GM12878 (cell line): ENCODE measurements at regions not wholly inside any gene's neighbourhood (a gene's known extent, or its start where the extent isn't known, plus 50 kb on each side); places are given as distances from the start of the nearest gene placed in this dataset.

Experiments
- ATAC-seq: fragments of 200-7000 bp; cut with Tn5 transposase; 3 replicates; pipeline ENCODE4 v1.9.1; 2020; ENCODE audit warnings: mild to moderate bottlenecking, moderate library complexity
- BruUV-seq: library from RNA; stranded (reverse); fragments of 400-500 nt; replicated peaks from 2 replicates; lab custom pipeline; 2021; lab: Mats Ljungman, UMichigan
- CTCF ChIA-PET: fragments of 300-600 bp; sonication (Branson Sonifier 250); formaldehyde crosslinking; extraction: SDS; loops from one replicate; lab custom pipeline; 2021; ENCODE audit warnings: inconsistent platforms; lab: Yijun Ruan, JAX
- POLR2A ChIA-PET: fragments of 350-600 bp; formaldehyde crosslinking; extraction: SDS; loops from one replicate; lab custom pipeline; 2021; ENCODE audit warnings: inconsistent platforms; lab: Charles Lee
- RAD21 ChIA-PET: fragments of 300-600 bp; sonication (Branson Sonifier 250); formaldehyde crosslinking; loops from one replicate; lab custom pipeline; 2023; ENCODE audit warnings: antibody characterized with exemption; ENCODE audit not compliant: unreplicated experiment; lab: Charles Lee
- SMC1A ChIA-PET: fragments of 300-600 bp; sonication (Branson Sonifier 250); formaldehyde crosslinking; loops from one replicate; lab custom pipeline; 2023; ENCODE audit not compliant: unreplicated experiment, uncharacterized antibody; lab: Charles Lee
- DNase-seq: peaks from one replicate; pipeline ENCODE4 v3.0.0-alpha.2; 2011; ENCODE audit warnings: low read depth, low spot score
- FAIRE-seq: peaks from 3 replicates; lab custom pipeline; 2011; peaks lifted over from hg19 to GRCh38; lab: Jason Lieb, UNC
- H2AFZ ChIP-seq: 2 replicates; pipeline ENCODE4 v1.6.0; 2011; ENCODE audit warnings: low read depth, low read length, control low read depth; ENCODE audit not compliant: control insufficient read depth
- H3K27ac ChIP-seq: 2 replicates; pipeline ENCODE4 v1.5.1; 2011; ENCODE audit warnings: control low read depth; ENCODE audit not compliant: control insufficient read depth, insufficient read depth
- H3K27me3 ChIP-seq, 2 experiments: replicated peaks in 1 of 2; 2 replicates each; pipeline versions ENCODE4 v1.6.0 to v1.6.1; 2011; ENCODE audit warnings: low read length in 1 of 2; ENCODE audit not compliant: control insufficient read depth in 2 of 2, insufficient read depth in 2 of 2
- H3K36me3 ChIP-seq, 2 experiments: 2 replicates each; pipeline ENCODE4 v1.5.1; 2011; ENCODE audit warnings: low read length in 1 of 2; ENCODE audit not compliant: control insufficient read depth in 2 of 2, insufficient read depth in 2 of 2
- H3K4me1 ChIP-seq: 2 replicates; pipeline ENCODE4 v1.6.1; 2011; ENCODE audit warnings: mild to moderate bottlenecking, low read length, moderate library complexity, mixed read lengths; ENCODE audit not compliant: control insufficient read depth, insufficient read depth
- H3K4me2 ChIP-seq: 2 replicates; pipeline ENCODE4 v1.6.0; 2011; ENCODE audit warnings: control low read depth; ENCODE audit not compliant: control insufficient read depth, insufficient read depth
- H3K4me3 ChIP-seq: fragments of 200-600 bp; sonication (generic); 2 replicates; pipeline ENCODE4 v1.5.1; 2016
- H3K79me2 ChIP-seq: 2 replicates; pipeline ENCODE4 v1.6.0; 2011; ENCODE audit warnings: low read length; ENCODE audit not compliant: control insufficient read depth, insufficient read depth
- H3K9ac ChIP-seq: 2 replicates; pipeline ENCODE4 v1.8.0; 2011; ENCODE audit warnings: low read length, control low read depth, mixed read lengths; ENCODE audit not compliant: control insufficient read depth, insufficient read depth
- H3K9me3 ChIP-seq: replicated peaks from 3 replicates; pipeline ENCODE4 v1.5.1; 2011; ENCODE audit warnings: mild to moderate bottlenecking, low read length; ENCODE audit not compliant: control insufficient read depth, insufficient read depth
- H4K20me1 ChIP-seq: 2 replicates; pipeline ENCODE4 v1.6.0; 2011; ENCODE audit not compliant: control insufficient read depth, insufficient read depth
- ATF7 ChIP-seq: fragments of 450-650 bp; IDR thresholded peaks from 2 replicates; pipeline ENCODE4 v1.6.1; 2016; ENCODE audit warnings: low read depth, mild to moderate bottlenecking
- EED ChIP-seq: sonication (generic); IDR thresholded peaks from 2 replicates; pipeline ENCODE4 v1.6.1; 2016; ENCODE audit warnings: antibody characterized with exemption, low read depth
- HCFC1 ChIP-seq: fragments of 150-350 bp; IDR thresholded peaks from 2 replicates; pipeline ENCODE4 v1.6.1; 2014; ENCODE audit warnings: low read length
- HDAC2 ChIP-seq: fragments of 200-600 bp; sonication (generic); IDR thresholded peaks from 2 replicates; pipeline ENCODE4 v1.6.1; 2017
- MEF2B ChIP-seq: fragments of 450-650 bp; IDR thresholded peaks from 2 replicates; pipeline ENCODE4 v1.6.1; 2018; ENCODE audit warnings: mild to moderate bottlenecking, moderate library complexity; ENCODE audit not compliant: partially characterized antibody, poor library complexity, severe bottlenecking
- NBN ChIP-seq: fragments of 450-650 bp; IDR thresholded peaks from 2 replicates; pipeline ENCODE4 v1.6.1; 2016
- RAD51 ChIP-seq: fragments of 450-650 bp; IDR thresholded peaks from 2 replicates; pipeline ENCODE4 v1.6.1; 2016; ENCODE audit warnings: moderate library complexity, mild to moderate bottlenecking, inconsistent platforms
- SRF ChIP-seq, 2 experiments: IDR thresholded peaks; 2 replicates each; pipeline ENCODE4 v1.6.1; 2011; ENCODE audit warnings: low read depth in 2 of 2, low read length in 2 of 2, mild to moderate bottlenecking in 1 of 2, moderate library complexity in 1 of 2
- ZBTB40 ChIP-seq: fragments of 450-650 bp; IDR thresholded peaks from 2 replicates; pipeline ENCODE4 v1.6.1; 2016; ENCODE audit warnings: mild to moderate bottlenecking, moderate library complexity, borderline replicate concordance
- ZNF622 ChIP-seq: fragments of 450-650 bp; IDR thresholded peaks from 2 replicates; pipeline ENCODE4 v1.6.1; 2017; ENCODE audit warnings: mild to moderate bottlenecking, inconsistent platforms
- WGBS: methylation state at CpG from one replicate; pipeline ENCODE4 v1.1.6; 2016; ENCODE audit warnings: low lambda C conversion rate; ENCODE audit not compliant: insufficient replicate concordance, insufficient coverage; ENCODE audit errors: missing lambda C conversion rate; 5-methylcytosine and 5-hydroxymethylcytosine counted together
- in situ Hi-C: fragments of 300-500 bp; cut with MboI; formaldehyde crosslinking; loops from 9 replicates; pipeline ENCODE4 v1.14.3; 2018; ENCODE audit warnings: mixed read lengths
- intact Hi-C: fragments of 100-400 bp; cut with micrococcal nuclease; formaldehyde crosslinking; loops from one replicate; pipeline ENCODE4 v1.14.2; 2022; ENCODE audit not compliant: unreplicated experiment
- TF ChIP-seq, protein P1 (sequence below): fragments of 450-650 bp; IDR thresholded peaks from 2 replicates; pipeline ENCODE4 v1.6.1; 2017; ENCODE audit warnings: low read depth, mild to moderate bottlenecking, moderate library complexity
- TF ChIP-seq, protein P2 (sequence below): fragments of 150-350 bp; IDR thresholded peaks from 2 replicates; pipeline ENCODE4 v1.6.1; 2014; ENCODE audit warnings: mild to moderate bottlenecking, low read depth, low read length
- TF ChIP-seq, protein P3 (sequence below): IDR thresholded peaks from 2 replicates; pipeline ENCODE4 v1.6.1; 2012; ENCODE audit warnings: low read depth, low read length, improper control_type of control experiment
- TF ChIP-seq, protein P4 (sequence below): IDR thresholded peaks from 2 replicates; pipeline ENCODE4 v1.6.1; 2011; ENCODE audit warnings: low read depth, mild to moderate bottlenecking, low read length, moderate library complexity, borderline replicate concordance; ENCODE audit errors: extremely low read depth

DNA sequence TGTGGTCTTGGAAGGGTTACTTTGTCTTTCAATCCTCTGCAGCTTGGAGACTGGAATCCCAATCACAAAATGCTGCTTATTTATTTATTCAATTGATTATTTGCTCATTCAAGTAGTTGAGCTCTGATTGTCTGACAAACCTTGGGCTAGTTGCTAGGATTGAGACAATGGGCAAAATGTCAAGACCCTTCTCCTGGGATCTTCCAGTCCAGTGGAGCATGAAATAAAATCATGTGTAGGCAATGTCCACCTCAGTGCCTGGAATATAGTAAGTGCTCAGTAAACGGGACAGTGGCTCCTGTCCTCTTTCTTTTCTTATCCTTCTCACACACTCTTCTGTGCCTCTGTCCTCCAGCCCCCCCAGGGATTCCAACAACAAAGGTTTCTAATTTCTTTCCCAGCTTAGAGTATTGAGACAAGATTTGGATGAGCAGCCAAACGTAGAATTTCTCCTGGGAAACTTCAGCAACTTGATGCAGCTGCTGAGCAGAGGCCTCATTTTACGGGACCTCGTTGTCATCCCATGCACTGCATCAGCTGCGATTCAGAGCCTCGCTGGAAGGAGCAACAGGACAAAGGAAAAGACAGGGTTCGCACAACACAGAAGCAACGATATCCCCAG is 545.0 kb downstream of the SOX11 start:
- FAIRE-seq (no peak), DNase-seq (no peak), ATAC-seq (no peak)
- 76% methylated on average over 8 of the region's 8 CpGs for WGBS
- in situ Hi-C loops: no loop called here
- CTCF ChIA-PET: no interaction called here
- Histone ChIP-seq H4K20me1 (no peaks in the 10 kb centered on the region), H3K36me3 (no peaks in the 10 kb centered on the region), H2AFZ (no peak overlapping the region), H3K4me2 (no peak overlapping the region), H3K4me1 (no peaks in the 10 kb centered on the region), H3K4me3 (no peak overlapping the region), H3K9ac (no peak overlapping the region), H3K27ac (no peak overlapping the region), H3K9me3 (no peaks in the 10 kb centered on the region; the same call in 2 of the 3 replicates), H3K79me2 (no peaks in the 10 kb centered on the region), H3K27me3 (no peaks in the 10 kb centered on the region)
- no TSS peak for BruUV-seq
- intact Hi-C loops: no loop called here
- POLR2A ChIA-PET: no interaction called here
- RAD21 ChIA-PET: no interaction called here
- SMC1A ChIA-PET: no interaction called here
- no peak for TF ChIP-seq EED
- no peak for TF ChIP-seq SRF (IDR thresholded peaks at IDR 0.05; ENCODE audit: low read depth in 2 of 2, low read length in 2 of 2)
- no peak for TF ChIP-seq RAD51
- TF ChIP-seq ZBTB40: no peak
- TF ChIP-seq NBN: no peak
- TF ChIP-seq, protein P1, sequence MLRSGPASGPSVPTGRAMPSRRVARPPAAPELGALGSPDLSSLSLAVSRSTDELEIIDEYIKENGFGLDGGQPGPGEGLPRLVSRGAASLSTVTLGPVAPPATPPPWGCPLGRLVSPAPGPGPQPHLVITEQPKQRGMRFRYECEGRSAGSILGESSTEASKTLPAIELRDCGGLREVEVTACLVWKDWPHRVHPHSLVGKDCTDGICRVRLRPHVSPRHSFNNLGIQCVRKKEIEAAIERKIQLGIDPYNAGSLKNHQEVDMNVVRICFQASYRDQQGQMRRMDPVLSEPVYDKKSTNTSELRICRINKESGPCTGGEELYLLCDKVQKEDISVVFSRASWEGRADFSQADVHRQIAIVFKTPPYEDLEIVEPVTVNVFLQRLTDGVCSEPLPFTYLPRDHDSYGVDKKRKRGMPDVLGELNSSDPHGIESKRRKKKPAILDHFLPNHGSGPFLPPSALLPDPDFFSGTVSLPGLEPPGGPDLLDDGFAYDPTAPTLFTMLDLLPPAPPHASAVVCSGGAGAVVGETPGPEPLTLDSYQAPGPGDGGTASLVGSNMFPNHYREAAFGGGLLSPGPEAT: no peak
- TF ChIP-seq ATF7: no peak
- no peak for TF ChIP-seq HCFC1
- TF ChIP-seq, protein P2, sequence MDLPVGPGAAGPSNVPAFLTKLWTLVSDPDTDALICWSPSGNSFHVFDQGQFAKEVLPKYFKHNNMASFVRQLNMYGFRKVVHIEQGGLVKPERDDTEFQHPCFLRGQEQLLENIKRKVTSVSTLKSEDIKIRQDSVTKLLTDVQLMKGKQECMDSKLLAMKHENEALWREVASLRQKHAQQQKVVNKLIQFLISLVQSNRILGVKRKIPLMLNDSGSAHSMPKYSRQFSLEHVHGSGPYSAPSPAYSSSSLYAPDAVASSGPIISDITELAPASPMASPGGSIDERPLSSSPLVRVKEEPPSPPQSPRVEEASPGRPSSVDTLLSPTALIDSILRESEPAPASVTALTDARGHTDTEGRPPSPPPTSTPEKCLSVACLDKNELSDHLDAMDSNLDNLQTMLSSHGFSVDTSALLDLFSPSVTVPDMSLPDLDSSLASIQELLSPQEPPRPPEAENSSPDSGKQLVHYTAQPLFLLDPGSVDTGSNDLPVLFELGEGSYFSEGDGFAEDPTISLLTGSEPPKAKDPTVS: no peak
- TF ChIP-seq, protein P3, sequence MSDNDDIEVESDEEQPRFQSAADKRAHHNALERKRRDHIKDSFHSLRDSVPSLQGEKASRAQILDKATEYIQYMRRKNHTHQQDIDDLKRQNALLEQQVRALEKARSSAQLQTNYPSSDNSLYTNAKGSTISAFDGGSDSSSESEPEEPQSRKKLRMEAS: no peak
- TF ChIP-seq, protein P4, sequence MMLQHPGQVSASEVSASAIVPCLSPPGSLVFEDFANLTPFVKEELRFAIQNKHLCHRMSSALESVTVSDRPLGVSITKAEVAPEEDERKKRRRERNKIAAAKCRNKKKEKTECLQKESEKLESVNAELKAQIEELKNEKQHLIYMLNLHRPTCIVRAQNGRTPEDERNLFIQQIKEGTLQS: no peak
- TF ChIP-seq MEF2B: no peak
- no peak for TF ChIP-seq HDAC2
- no peak for TF ChIP-seq ZNF622
